NB4 (cell line): ENCODE measurements at regions not wholly inside any gene's neighbourhood (a gene's known extent, or its start where the extent isn't known, plus 50 kb on each side); places are given as distances from the start of the nearest gene placed in this dataset.

ENCODE experiments used
- CTCF ChIP-seq: IDR thresholded peaks from one replicate; pipeline ENCODE4 v1.5.1; 2012; ENCODE audit warnings: low read depth, low read length
- MAX ChIP-seq: IDR thresholded peaks from 2 replicates; pipeline ENCODE4 v1.6.1; 2011; ENCODE audit warnings: low read depth, low read length
- POLR2A ChIP-seq: IDR thresholded peaks from 2 replicates; pipeline ENCODE4 v1.6.1; 2011; ENCODE audit warnings: mild to moderate bottlenecking; ENCODE audit not compliant: insufficient read length; ENCODE audit errors: extremely low read depth

- no peak for TF ChIP-seq CTCF
- no peak for TF ChIP-seq POLR2A
- TF ChIP-seq MAX: no peak
These were observed 56.3 kb upstream of the MRPS22 start for GRCh38 chr3:139287557-139287956.
